ENCODE measurements at regions not wholly inside any gene's neighbourhood (a gene's known extent, or its start where the extent isn't known, plus 50 kb on each side); places are given as distances from the start of the nearest gene placed in this dataset.

DNA sequence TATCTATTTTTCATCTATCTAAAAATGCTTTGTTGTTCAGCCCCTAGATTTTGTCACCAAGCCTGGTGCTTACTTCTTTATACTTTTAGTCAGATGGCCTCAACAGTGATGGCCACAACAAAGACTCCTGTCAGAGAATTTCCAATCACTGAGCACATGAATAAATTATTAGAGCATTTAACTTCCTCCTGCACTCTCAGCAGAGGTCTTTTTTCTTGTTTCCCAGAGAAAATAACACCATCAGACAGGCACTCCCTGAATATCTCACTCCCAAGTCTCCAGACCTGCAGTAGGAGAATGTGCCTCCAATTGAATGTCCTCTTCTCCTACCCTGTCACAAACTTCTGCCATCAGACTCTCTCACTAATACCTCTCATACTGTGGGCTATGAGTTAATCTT is 616.0 kb upstream of the NR5A2 start:
- intact Hi-C loops (cut with DNase I): no loop called here
- H3K27me3 ChIP-seq: no peaks in the 10 kb centered on the region

DNA sequence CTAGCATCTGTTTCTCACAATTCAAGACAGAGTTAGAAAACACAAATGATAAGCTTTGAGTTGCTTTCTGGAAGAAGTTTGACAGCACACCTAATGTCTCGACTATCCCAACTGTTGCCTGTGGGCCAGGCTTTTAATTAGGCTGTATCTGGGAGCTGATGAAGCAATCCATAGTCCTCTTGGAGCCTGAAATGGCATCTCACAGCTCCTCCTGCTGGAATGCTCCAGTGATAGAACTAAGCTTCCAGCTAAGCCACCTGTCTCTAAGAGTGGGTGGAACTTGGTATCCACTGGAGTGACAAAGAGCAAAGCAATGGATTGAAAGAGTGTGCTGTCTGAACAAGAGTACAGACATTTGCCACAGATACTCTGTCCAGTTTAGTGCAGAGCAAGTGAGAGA is 605.3 kb upstream of the NR5A2 start:
- DNase-seq: no peak
- intact Hi-C loops (cut with DNase I): no loop called here
- Histone ChIP-seq H3K27me3 (no peaks in the 10 kb centered on the region), H3K4me1 (peaks cover 0 to 7% (median 0%) of the 10 kb centered on the region in 4 donors), H3K27ac (no peak overlapping the region), H3K4me3 (no peak overlapping the region), H3K9me3 (no peaks in the 10 kb centered on the region), H3K36me3 (no peaks in the 10 kb centered on the region)
- TF ChIP-seq POLR2A (IDR thresholded peaks at IDR 0.05) (no peak), EP300 (IDR thresholded peaks at IDR 0.05) (no peak), POLR2AphosphoS5 (IDR thresholded peaks at IDR 0.05) (no peak)
- TF ChIP-seq, protein P1, sequence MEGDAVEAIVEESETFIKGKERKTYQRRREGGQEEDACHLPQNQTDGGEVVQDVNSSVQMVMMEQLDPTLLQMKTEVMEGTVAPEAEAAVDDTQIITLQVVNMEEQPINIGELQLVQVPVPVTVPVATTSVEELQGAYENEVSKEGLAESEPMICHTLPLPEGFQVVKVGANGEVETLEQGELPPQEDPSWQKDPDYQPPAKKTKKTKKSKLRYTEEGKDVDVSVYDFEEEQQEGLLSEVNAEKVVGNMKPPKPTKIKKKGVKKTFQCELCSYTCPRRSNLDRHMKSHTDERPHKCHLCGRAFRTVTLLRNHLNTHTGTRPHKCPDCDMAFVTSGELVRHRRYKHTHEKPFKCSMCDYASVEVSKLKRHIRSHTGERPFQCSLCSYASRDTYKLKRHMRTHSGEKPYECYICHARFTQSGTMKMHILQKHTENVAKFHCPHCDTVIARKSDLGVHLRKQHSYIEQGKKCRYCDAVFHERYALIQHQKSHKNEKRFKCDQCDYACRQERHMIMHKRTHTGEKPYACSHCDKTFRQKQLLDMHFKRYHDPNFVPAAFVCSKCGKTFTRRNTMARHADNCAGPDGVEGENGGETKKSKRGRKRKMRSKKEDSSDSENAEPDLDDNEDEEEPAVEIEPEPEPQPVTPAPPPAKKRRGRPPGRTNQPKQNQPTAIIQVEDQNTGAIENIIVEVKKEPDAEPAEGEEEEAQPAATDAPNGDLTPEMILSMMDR (IDR thresholded peaks at IDR 0.05): no peak
- WGBS, 2 donors: 66 to 84% methylated on average over 1 of the region's 1 CpG

More for the DNA sequence above, 616.0 kb upstream of the NR5A2 start:
- H3K27ac ChIP-seq: no peak overlapping the region
- no peak for DNase-seq
- H3K4me1 ChIP-seq: no peaks in the 10 kb centered on the region
- H3K9me3 ChIP-seq: peaks cover 0 to 5% (median 2%) of the 10 kb centered on the region in 4 donors
- no peak overlapping the region for H3K4me3 ChIP-seq
- H3K36me3 ChIP-seq: no peaks in the 10 kb centered on the region
- TF ChIP-seq, protein P1 (IDR thresholded peaks at IDR 0.05): no peak
- TF ChIP-seq POLR2A (IDR thresholded peaks at IDR 0.05) (no peak), POLR2AphosphoS5 (IDR thresholded peaks at IDR 0.05) (no peak), EP300 (IDR thresholded peaks at IDR 0.05) (no peak)

DNA sequence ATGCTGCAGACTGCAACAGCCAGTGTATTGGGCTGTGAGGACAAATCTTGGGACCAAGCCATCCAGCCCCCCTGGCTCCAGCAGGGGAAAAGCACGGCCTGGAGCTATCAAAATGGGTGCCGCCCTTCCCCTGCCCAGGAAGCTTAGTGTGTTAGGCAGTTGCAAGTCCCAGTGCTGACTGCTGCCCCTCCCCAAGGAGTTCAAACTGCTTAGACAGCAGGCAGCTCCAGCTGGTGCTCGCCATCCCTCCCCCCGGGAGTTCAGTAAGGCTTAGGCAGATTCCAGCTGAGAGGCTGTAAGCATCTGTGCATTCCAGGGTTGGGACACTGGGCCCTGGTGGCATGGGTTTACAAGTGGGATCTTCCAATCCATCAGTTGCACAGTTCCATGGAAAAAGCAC is 579.6 kb upstream of the NR5A2 start:
- H3K4me1 ChIP-seq: no peaks in the 10 kb centered on the region
- H3K27ac ChIP-seq: no peak overlapping the region
- WGBS, 2 donors: 69 to 74% methylated on average over 4 of the region's 4 CpGs
- no peaks in the 10 kb centered on the region for H3K27me3 ChIP-seq
- H3K36me3 ChIP-seq: no peaks in the 10 kb centered on the region
- DNase-seq: no peak
- no peak for TF ChIP-seq POLR2A (IDR thresholded peaks at IDR 0.05)
- no peak for TF ChIP-seq EP300 (IDR thresholded peaks at IDR 0.05)
- TF ChIP-seq, protein P1 (IDR thresholded peaks at IDR 0.05): no peak
- no peak for TF ChIP-seq POLR2AphosphoS5 (IDR thresholded peaks at IDR 0.05)
- H3K9me3 ChIP-seq: no peaks in the 10 kb centered on the region
- no peak overlapping the region for H3K4me3 ChIP-seq
- intact Hi-C loops (cut with DNase I): no loop called here

DNA sequence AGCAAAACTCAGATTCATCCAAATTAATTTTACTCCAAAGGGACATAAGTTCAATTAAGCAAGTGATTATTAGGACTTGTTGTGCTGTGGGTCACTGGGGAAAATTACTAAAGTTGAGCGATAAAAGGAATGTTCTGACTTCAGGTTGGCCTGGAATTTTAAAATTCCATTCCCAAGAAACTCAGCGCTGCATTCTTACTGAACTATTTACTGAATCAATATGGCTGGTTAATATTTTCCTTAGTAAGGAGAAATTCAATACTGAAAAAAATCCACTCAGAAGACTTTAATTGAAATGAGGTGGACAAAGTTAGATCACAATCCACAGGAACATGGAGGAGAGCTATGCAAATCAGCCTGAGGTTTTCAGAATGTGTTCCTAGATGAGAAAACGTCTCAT is 578.9 kb upstream of the NR5A2 start:
- Histone ChIP-seq H3K4me1 (no peaks in the 10 kb centered on the region), H3K27ac (no peak overlapping the region), H3K27me3 (no peaks in the 10 kb centered on the region), H3K9me3 (no peaks in the 10 kb centered on the region), H3K36me3 (no peaks in the 10 kb centered on the region), H3K4me3 (no peak overlapping the region)
- WGBS, 2 donors: 61 to 78% methylated on average over 3 of the region's 3 CpGs
- intact Hi-C loops (cut with DNase I): no loop called here
- TF ChIP-seq EP300 (IDR thresholded peaks at IDR 0.05) (no peak), POLR2A (IDR thresholded peaks at IDR 0.05) (no peak), POLR2AphosphoS5 (IDR thresholded peaks at IDR 0.05) (no peak)
- TF ChIP-seq, protein P1 (IDR thresholded peaks at IDR 0.05): no peak
- DNase-seq: no peak

DNA sequence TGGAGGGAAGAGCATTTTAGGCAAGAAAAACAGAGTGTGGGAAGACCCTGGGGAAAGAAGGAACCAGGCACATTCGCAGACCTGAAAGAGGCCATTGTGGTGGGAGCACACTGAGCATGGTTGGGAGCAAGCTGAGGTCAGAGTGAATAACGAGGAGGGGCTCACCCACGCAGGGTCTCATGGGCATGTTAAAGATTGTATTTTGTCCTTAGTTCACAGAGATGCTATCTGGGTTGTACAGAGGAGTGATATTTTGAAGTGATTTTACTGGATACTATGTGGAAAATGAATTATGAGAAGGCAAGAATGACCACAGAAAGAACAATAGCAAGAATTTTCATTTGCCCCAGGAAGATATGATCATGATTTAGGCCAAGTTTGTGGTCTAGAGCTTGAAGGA is 578.3 kb upstream of the NR5A2 start:
- Histone ChIP-seq H3K4me1 (no peaks in the 10 kb centered on the region), H3K4me3 (no peak overlapping the region), H3K27ac (no peak overlapping the region), H3K27me3 (no peaks in the 10 kb centered on the region), H3K9me3 (no peaks in the 10 kb centered on the region), H3K36me3 (no peaks in the 10 kb centered on the region)
- 62 to 82% methylated on average over 3 of the region's 3 CpGs for WGBS, 2 donors
- no peak for TF ChIP-seq POLR2A (IDR thresholded peaks at IDR 0.05)
- no peak for TF ChIP-seq POLR2AphosphoS5 (IDR thresholded peaks at IDR 0.05)
- TF ChIP-seq, protein P1 (IDR thresholded peaks at IDR 0.05): no peak
- no peak for TF ChIP-seq EP300 (IDR thresholded peaks at IDR 0.05)
- DNase-seq: no peak
- intact Hi-C loops (cut with DNase I): no loop called here

Data from sigmoid colon (tissue), 6 donors.